Tibial nerve (tissue), 4 donors: ENCODE measurements at regions not wholly inside any gene's neighbourhood (a gene's known extent, or its start where the extent isn't known, plus 50 kb on each side); places are given as distances from the start of the nearest gene placed in this dataset.
"Not testable (repeated sequence)": the region's sequence is repeated elsewhere in the genome, so short reads cannot be mapped to it uniquely, and the experiment has no call there.

ENCODE experiments used
- DNase-seq, 2 donors: peaks; one replicate each; pipeline ENCODE4 v3.0.0-alpha.2; 2019; ENCODE audit warnings: low spot score in 2 of 2
- H3K27ac ChIP-seq, 4 donors: fragments of 200-600 bp; sonication (generic) in 3 of 4; one replicate each; pipeline ENCODE4 v1.5.1; 2017 to 2019; ENCODE audit warnings: mild to moderate bottlenecking in 1 of 4
- H3K27me3 ChIP-seq, 2 donors: fragments of 200-600 bp; sonication (generic) in 1 of 2; one replicate each; pipeline versions ENCODE4 v1.5.1 to v1.6.0; 2017 to 2019
- H3K36me3 ChIP-seq, 3 donors: fragments of 200-600 bp; sonication (generic); one replicate each; pipeline ENCODE4 v1.5.1; 2018 to 2019
- H3K4me1 ChIP-seq, 4 donors: fragments of 200-600 bp; sonication (generic) in 3 of 4; one replicate each; pipeline ENCODE4 v1.5.1; 2017 to 2019
- H3K4me3 ChIP-seq, 4 donors: fragments of 200-600 bp; sonication (generic) in 3 of 4; one replicate each; pipeline ENCODE4 v1.5.1; 2017 to 2019; ENCODE audit warnings: mild to moderate bottlenecking in 1 of 4, moderate library complexity in 1 of 4
- H3K9me3 ChIP-seq, 4 donors: fragments of 200-600 bp; sonication (generic) in 3 of 4; one replicate each; pipeline ENCODE4 v1.5.1; 2017 to 2019
- CTCF ChIP-seq, 5 experiments: fragments of 200-600 bp in 3 of 5; fragments of 450-650 bp in 2 of 5; sonication (generic) in 3 of 5; IDR thresholded peaks; one replicate each; pipeline ENCODE4 v1.5.1; 2016 to 2019; ENCODE audit warnings: antibody characterized with exemption in 5 of 5, mild to moderate bottlenecking in 3 of 5, moderate library complexity in 2 of 5
- EP300 ChIP-seq, 2 donors: sonication (generic); formaldehyde crosslinking; IDR thresholded peaks; one replicate each; pipeline ENCODE4 v1.6.1; 2017; ENCODE audit warnings: antibody characterized with exemption in 2 of 2, mild to moderate bottlenecking in 1 of 2
- POLR2A ChIP-seq, 2 donors: fragments of 450-650 bp; IDR thresholded peaks; one replicate each; pipeline ENCODE4 v1.6.1; 2017; ENCODE audit warnings: antibody characterized with exemption in 2 of 2, mild to moderate bottlenecking in 2 of 2, moderate library complexity in 2 of 2
- WGBS, 2 donors: methylation state at CpG; one replicate each; pipeline ENCODE4 v1.1.5; 2018; 5-methylcytosine and 5-hydroxymethylcytosine counted together

- peak overlapping the region; percentile 45 to 77 (median 70) for H3K27ac ChIP-seq
- 43 to 53% methylated on average over 3 of the region's 3 CpGs for WGBS, 2 donors
- DNase-seq, result no peak
- no peaks in the 10 kb centered on the region for H3K27me3 ChIP-seq
- H3K9me3 ChIP-seq, result peaks cover 0 to 14% (median 0%) of the 10 kb centered on the region in 4 donors
- H3K4me1 ChIP-seq, result no peaks in the 10 kb centered on the region
- no peak overlapping the region for H3K4me3 ChIP-seq
- TF ChIP-seq POLR2A (IDR thresholded peaks at IDR 0.05), result no peak
- peak in 1 of 2 donors; percentile 66 for TF ChIP-seq EP300 (IDR thresholded peaks at IDR 0.05)
- H3K36me3 ChIP-seq, result no peaks in the 10 kb centered on the region
These were observed 340.7 kb downstream of the LMBRD1 start for GRCh38 chr6:69456086-69456485.

DNA sequence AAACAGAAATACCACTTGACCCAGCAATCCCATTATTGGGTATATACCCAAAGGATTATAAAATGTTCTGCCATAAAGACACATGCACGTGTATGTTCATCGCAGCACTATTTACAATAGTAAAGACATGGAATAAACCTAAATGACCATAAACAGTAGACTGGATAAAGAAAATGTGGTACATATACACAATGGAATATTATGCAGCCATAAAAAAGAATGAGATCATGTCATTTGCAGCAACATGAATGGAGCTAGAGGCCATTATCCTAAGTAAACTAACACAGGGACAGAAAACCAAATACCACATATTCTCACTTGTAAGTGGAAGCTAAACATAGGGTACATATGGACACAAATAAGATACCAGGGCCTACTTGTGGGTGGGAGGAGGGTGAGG is 342.2 kb downstream of the LMBRD1 start:
- not testable (repeated sequence) for DNase-seq, H3K36me3 ChIP-seq, H3K27me3 ChIP-seq, H3K4me3 ChIP-seq, H3K4me1 ChIP-seq
- Histone ChIP-seq H3K9me3 (peaks cover 0 to 26% (median 0%) of the 10 kb centered on the region in 4 donors), H3K27ac (peak overlapping the region in 2 of 4 donors; percentile 27 to 77)
- WGBS, 2 donors, result 92 to 97% methylated on average over 2 of the region's 2 CpGs

GRCh38 chr6:69450493-69450892 is 346.3 kb downstream of the LMBRD1 start:
- not testable (repeated sequence) for H3K4me3 ChIP-seq, H3K27ac ChIP-seq, H3K27me3 ChIP-seq, H3K36me3 ChIP-seq, H3K4me1 ChIP-seq, DNase-seq
- 66% methylated on average over 3 of the region's 3 CpGs for WGBS, 2 donors
- H3K9me3 ChIP-seq, result peaks cover 0 to 34% (median 0%) of the 10 kb centered on the region in 4 donors

GRCh38 chr6:69449887-69450286 is 346.9 kb downstream of the LMBRD1 start:
- Histone ChIP-seq H3K27me3 (no peaks in the 10 kb centered on the region), H3K4me3 (no peak overlapping the region), H3K27ac (no peak overlapping the region), H3K36me3 (no peaks in the 10 kb centered on the region), H3K4me1 (no peaks in the 10 kb centered on the region), H3K9me3 (peaks cover 0 to 34% (median 0%) of the 10 kb centered on the region in 4 donors)
- TF ChIP-seq POLR2A (IDR thresholded peaks at IDR 0.05) (no peak), EP300 (IDR thresholded peaks at IDR 0.05) (no peak), CTCF (IDR thresholded peaks at IDR 0.05) (no peak)
- DNase-seq, result no peak
- 94 to 95% methylated on average over 8 of the region's 8 CpGs for WGBS, 2 donors
